GM13976 (cell line): ENCODE measurements at regions not wholly inside any gene's neighbourhood (a gene's known extent, or its start where the extent isn't known, plus 50 kb on each side); places are given as distances from the start of the nearest gene placed in this dataset.

Source experiments
- DNase-seq: peaks from one replicate; pipeline ENCODE4 v3.0.0; 2012; ENCODE audit warnings: low spot score
- in situ Hi-C: fragments of 300-500 bp; cut with MboI; formaldehyde crosslinking; loops from one replicate; pipeline ENCODE4 v1.12.0; 2022; ENCODE audit warnings: low sequenced_read_pairs, mixed read lengths, inconsistent platforms; ENCODE audit not compliant: unreplicated experiment
- TF ChIP-seq, protein P1 (sequence below): IDR thresholded peaks from 2 replicates; pipeline ENCODE4 v1.5.1; 2012; ENCODE audit warnings: borderline replicate concordance, mild to moderate bottlenecking; ENCODE audit not compliant: insufficient read depth; ENCODE audit errors: extremely low read depth, missing control alignments, control extremely low read depth

DNA sequence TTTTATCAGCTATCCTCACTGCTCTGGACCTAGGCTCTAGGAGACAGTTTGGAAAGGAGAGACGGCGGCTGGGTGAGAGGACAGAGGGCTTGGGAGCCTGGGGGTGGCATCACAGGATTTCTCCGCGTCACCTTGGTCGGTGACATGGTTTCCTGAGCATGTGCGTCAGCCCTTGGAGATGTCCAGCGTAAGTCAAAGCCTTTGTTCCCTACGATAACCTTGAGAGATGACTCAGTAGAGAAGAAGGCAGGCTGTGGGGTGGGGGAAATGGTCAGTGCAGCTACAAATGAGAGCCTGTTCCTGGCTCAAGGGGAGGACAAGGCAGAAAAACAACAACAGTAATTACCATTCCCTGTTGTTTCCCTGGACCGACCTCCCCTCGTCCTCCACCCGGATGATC lies 90.2 kb upstream of the TBX3 start:
- TF ChIP-seq, protein P1, sequence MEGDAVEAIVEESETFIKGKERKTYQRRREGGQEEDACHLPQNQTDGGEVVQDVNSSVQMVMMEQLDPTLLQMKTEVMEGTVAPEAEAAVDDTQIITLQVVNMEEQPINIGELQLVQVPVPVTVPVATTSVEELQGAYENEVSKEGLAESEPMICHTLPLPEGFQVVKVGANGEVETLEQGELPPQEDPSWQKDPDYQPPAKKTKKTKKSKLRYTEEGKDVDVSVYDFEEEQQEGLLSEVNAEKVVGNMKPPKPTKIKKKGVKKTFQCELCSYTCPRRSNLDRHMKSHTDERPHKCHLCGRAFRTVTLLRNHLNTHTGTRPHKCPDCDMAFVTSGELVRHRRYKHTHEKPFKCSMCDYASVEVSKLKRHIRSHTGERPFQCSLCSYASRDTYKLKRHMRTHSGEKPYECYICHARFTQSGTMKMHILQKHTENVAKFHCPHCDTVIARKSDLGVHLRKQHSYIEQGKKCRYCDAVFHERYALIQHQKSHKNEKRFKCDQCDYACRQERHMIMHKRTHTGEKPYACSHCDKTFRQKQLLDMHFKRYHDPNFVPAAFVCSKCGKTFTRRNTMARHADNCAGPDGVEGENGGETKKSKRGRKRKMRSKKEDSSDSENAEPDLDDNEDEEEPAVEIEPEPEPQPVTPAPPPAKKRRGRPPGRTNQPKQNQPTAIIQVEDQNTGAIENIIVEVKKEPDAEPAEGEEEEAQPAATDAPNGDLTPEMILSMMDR: no peak
- in situ Hi-C loops: no loop called here
- no peak for DNase-seq

DNA sequence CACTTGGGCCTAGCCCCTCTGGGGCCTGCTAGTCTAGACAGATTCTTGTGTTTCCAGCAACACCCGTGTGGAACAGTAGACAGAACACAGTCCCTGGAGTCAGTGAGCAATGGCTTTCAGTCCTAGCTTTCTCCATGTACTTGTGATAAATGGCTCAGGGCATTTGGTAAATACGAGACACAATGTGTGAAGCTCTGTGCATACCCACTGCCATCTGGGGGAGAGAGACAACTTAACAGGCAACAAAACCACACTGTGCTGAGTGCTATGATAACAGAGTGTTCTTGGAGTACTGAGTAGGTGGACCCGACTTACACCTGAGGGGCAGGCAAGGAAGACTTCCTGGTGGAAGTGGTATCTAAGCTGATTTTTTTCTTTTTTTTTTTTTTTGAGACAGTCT lies 86.3 kb upstream of the TBX3 start:
- TF ChIP-seq, protein P1: no peak
- in situ Hi-C loops: no loop called here
- DNase-seq: no peak

DNA sequence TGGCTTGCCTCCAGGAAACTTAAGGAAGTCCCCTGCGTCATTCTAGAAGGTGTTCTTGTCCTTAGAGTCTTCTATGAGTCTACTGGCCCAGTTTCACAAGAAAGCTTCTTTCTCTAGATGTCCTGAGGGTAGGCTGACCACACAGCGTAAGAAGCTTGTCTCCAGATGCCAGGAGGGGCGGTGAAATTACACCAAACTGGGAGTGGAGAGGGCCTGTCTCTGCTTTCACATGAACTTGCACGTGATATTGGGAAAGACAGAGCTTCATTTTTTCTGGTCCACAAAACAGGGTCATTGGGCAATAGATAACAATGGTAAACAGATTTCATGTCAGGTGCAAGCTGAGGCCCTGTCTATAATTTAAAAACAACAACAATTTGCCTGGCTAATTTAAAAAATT lies 85.7 kb upstream of the TBX3 start:
- in situ Hi-C loops: no loop called here
- TF ChIP-seq, protein P1: no peak

DNA sequence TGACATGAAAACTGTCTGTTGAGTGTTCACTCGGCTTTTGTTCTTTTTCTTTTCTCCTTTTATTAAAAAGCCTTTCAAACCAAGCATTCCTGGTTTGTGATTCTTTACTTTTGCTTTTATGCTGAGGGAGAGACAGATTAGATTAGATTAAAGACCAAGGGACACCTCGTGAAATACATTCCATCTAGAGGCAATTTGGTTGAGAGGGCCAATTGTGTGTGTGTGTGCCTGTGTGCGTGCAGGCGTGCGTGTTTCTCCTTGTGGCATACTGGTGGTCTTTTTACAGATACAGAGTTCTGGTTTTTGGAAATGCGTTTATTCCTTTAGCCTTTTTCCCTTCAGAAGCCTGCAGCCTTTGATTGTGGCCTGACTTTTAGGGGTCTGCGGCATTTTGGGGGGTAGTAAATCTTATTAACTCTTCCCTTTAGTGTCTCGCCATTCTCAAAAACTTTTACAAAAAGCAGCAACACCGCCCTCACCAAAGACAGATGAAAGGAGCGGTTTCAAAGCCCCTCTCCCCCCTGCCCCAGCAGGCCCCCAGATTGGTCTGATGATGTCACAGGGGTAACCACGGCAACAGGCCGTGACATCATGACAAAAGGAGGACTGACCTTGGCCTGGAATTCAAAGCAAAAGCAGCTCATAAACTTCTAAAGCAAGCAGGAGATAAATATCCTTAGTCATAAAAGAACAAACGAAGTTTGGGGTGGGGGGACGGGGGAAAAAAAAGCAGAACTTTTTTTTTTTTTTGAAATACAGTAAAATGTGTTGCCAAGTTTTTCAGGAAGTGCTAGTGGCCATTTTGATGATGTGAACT lies 84.1 kb upstream of the TBX3 start:
- DNase-seq: no peak
- in situ Hi-C loops: no loop called here
- TF ChIP-seq, protein P1: no peak

More for the DNA sequence above, 85.7 kb upstream of the TBX3 start:
- no peak for DNase-seq

DNA sequence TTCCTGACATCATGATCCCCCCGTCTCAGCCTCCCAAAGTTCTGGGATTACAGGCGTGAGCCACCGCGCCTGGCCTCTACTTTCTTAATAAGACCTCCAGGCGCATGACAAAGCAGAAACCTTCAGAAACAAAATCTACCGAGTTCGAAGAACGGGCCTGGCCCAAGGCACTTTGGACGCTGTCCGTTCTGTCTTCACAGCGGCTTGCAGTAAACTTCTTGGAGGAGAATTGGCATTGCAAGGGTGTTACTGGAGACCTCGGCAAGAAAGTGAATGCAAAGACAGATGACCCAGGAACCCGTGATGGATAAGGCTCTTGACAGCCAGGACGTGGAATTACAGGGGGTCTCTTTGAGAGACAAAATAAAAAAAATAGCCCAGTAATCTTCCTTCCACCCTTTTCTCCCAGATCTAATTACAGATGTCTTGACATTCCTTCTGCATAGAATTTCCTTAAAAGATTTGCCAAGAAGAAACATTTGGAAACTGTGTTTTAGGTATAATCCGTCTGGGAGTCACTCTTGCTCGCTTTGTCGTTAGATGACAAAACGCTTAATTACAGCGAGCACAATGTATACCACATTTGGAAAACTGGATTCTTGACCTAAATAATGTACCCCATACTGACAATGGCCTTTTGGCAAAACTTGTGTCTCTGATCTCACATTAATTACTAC lies 83.2 kb upstream of the TBX3 start:
- in situ Hi-C loops: no loop called here
- TF ChIP-seq, protein P1: no peak

DNA sequence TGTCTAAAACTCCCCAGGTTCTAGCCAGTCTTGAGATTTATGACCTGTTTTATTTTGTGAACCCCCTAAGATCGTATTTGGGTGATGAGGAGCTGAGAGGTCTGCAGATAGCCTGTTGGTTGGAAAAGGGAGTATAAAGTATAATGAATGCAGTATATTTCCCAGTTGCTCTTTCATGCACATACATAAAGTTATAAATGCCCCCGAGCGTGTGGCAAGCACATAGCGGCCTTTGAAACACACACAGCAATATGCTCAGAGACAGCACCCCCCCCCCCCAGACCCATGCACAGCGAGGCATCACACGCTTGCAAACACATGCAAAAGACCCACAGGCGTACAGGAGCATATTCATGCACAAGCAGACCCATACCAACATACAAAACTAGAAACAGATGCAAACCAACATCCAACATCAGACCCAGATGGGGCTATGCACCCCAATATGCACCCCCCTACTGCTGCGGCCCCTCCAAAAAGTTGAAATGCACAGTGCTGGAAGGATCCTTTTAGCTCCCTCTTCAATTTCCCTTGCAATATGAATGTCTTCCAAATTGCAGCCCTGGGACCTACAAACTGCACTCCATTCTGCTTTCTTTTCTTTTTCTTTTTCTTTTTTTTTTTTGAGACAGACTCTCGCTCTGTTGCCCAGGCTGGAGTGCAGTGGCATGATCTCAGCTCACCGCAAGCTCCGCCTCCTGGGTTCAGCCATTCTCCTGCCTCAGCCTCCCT lies 82.2 kb upstream of the TBX3 start:
- DNase-seq: no peak
- in situ Hi-C loops: no loop called here
- TF ChIP-seq, protein P1: no peak

More for the DNA sequence above, 83.2 kb upstream of the TBX3 start:
- no peak for DNase-seq
